GM12874 (cell line): ENCODE measurements at regions not wholly inside any gene's neighbourhood (a gene's known extent, or its start where the extent isn't known, plus 50 kb on each side); places are given as distances from the start of the nearest gene placed in this dataset.

ENCODE experiments used
- TF ChIP-seq, protein P1 (sequence below): IDR thresholded peaks from 2 replicates; pipeline ENCODE4 v1.5.1; 2011; ENCODE audit warnings: low read depth, mild to moderate bottlenecking, control low read depth, low read length, moderate library complexity; ENCODE audit not compliant: insufficient read depth

DNA sequence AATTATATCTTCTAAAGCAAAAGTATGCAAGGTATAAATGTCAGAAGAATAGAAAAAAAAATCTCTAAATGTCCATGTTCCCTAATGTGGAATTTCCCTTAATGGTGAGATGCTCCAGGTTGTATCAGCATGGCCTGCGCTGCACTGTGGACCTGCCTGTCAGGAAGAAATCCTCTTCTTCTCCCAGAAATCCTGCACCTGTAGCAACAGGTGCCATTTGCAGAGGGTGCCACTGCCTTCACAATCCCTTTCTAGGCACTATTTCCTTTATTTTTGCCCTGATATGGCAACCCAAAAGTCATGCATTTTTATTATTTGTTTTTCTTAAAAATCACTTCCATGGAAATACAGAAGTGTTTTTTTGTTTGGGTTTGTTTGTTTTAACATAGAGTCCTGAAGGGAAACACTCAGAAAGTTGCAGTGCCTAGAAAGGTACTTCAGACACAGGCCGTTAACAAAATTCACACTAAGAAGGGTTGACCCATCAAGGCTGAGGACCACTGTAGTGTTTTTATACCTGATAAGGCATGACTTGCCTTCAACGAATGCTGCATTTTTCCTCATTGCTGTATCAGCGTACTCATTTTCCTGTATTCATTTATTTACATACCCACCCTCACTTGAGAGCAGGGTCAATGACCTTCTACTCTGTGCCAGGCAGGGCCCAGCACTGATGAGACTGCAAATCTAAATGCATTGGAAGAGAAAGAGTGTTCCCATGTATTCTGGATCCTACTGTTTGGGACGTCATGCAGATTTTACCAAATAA is 177.8 kb downstream of the SNX18 start:
- TF ChIP-seq, protein P1, sequence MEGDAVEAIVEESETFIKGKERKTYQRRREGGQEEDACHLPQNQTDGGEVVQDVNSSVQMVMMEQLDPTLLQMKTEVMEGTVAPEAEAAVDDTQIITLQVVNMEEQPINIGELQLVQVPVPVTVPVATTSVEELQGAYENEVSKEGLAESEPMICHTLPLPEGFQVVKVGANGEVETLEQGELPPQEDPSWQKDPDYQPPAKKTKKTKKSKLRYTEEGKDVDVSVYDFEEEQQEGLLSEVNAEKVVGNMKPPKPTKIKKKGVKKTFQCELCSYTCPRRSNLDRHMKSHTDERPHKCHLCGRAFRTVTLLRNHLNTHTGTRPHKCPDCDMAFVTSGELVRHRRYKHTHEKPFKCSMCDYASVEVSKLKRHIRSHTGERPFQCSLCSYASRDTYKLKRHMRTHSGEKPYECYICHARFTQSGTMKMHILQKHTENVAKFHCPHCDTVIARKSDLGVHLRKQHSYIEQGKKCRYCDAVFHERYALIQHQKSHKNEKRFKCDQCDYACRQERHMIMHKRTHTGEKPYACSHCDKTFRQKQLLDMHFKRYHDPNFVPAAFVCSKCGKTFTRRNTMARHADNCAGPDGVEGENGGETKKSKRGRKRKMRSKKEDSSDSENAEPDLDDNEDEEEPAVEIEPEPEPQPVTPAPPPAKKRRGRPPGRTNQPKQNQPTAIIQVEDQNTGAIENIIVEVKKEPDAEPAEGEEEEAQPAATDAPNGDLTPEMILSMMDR = no peak

DNA sequence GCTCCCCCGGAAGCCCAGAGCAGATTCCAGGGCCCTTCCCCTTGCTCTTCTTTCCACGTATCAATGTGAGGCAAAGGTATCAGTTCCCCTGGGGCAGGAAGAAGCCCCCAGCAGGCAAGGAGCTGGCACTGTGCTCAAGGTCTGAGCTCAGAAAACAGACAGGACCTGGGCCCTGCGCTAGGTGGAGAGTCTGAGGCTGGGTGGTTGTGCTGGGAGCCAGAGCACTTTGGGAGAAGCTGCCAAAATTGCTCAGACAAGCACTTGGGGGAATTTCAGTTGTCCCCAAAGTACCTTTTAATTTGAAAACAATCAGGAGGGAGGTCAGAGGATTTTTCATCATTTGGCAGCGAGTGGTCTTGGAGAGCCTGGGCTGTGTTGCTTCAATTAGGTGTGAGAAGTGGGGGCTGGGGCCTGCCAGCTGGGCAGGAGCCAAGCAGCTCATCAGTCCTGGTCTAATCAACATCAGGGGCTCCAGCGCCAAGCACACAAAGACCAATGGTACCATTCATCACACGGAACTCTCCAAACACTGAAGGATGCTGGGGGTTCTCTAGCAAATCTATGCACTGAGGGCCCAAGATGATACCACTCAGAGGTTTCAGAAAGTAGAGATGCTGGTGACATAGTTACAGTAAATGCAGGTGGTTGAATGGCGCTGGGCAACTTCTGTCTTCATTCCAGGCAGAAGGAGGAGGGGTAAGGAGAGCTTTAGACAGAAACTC is 176.5 kb downstream of the SNX18 start:
- TF ChIP-seq, protein P1 = no peak

GRCh38 chr5:54692631-54693030 is 175.1 kb downstream of the SNX18 start:
- TF ChIP-seq, protein P1 = no peak

DNA sequence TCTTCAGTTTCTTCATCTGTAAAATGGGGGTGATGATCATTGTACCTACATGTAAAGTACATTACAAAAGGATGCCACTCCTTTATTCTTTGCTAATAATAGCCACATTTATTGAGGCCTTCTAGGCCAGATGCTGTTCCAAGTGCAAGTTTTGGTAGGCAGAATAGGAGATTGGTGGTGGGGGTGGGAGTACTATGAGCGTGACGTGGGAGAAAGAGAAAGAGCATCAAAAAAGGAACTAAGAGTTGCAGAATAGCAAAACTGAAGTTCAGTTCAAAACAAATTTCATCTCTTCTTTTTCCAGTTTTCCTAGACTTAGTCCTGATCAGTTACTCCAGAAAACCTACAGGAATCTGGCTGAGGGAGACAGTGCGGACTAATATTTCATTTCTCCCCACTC is 174.1 kb downstream of the SNX18 start:
- TF ChIP-seq, protein P1 = no peak

DNA sequence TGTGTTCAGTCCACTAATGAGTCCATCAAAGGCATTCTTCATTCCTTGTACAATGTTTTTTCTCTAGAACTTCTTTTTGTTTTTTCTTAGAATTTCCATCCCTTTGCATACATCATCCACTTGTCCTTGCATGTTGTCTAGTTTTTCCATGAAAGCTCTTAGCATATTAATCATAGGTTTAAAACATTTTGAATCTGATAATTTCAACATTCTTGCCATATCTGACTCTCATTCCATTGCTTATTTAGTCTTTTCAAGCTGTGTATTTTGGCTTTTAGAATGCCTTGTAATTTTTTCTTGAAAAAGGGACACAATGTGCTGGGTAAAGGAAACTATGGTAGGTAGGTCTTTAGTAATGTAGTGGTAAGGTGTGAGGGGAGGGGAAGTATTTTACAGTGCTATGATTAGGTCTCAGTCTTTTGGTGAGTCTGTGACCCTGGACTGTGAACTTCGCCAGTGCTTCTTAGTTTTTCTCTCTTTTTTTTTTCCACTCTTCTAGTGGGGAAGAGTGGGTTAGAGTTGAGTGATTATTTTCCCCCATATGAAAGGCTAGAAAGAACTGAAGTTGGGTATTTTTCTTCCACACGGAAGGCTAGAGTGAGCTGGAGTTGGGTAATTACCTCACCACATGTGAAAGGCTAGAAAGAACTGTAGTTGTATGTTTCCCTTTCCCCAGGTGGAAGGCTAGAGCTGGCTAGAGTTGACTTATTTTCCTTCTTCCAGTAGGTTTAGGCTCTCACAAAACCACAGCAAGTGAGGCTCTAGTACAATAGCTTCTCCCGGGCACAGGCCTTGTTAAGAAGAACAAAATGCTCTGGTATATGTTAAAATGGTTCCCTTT is 172.1 kb downstream of the SNX18 start:
- TF ChIP-seq, protein P1 = no peak

- TF ChIP-seq, protein P1 = no peak
These were observed 163.4 kb downstream of the SNX18 start for GRCh38 chr5:54680998-54681397.

GRCh38 chr5:54679686-54680085 is 162.1 kb downstream of the SNX18 start:
- TF ChIP-seq, protein P1 = no peak
